ENCODE measurements at regions not wholly inside any gene's neighbourhood (a gene's known extent, or its start where the extent isn't known, plus 50 kb on each side); places are given as distances from the start of the nearest gene placed in this dataset.

- H3K4me3 ChIP-seq: no peak overlapping the region
- no peaks in the 10 kb centered on the region for H3K9me3 ChIP-seq
- TF ChIP-seq POLR2AphosphoS5 (IDR thresholded peaks at IDR 0.05): no peak
- no peak for TF ChIP-seq CTCF (IDR thresholded peaks at IDR 0.05)
- TF ChIP-seq EP300 (IDR thresholded peaks at IDR 0.05): no peak
- TF ChIP-seq POLR2A (IDR thresholded peaks at IDR 0.05; ENCODE audit: low read depth): no peak
- no peaks in the 10 kb centered on the region for H3K27me3 ChIP-seq
- WGBS: 65% methylated on average over 1 of the region's 1 CpG
- H3K27ac ChIP-seq (replicated peaks in 1 of 4): no peak overlapping the region
- DNase-seq (ENCODE audit: extremely low spot score): no peak
- H3K4me1 ChIP-seq: peaks cover 0 to 5% (median 0%) of the 10 kb centered on the region in 4 donors
- intact Hi-C loops (cut with DNase I): no loop called here
- no peaks in the 10 kb centered on the region for H3K36me3 ChIP-seq
These were observed 261.3 kb upstream of the ESRRG start for GRCh38 chr1:216984536-216984935.

- no peak overlapping the region for H3K4me3 ChIP-seq
- no peak for TF ChIP-seq EP300 (IDR thresholded peaks at IDR 0.05)
- no peak for TF ChIP-seq POLR2AphosphoS5 (IDR thresholded peaks at IDR 0.05)
- no peak for TF ChIP-seq CTCF (IDR thresholded peaks at IDR 0.05)
- TF ChIP-seq POLR2A (IDR thresholded peaks at IDR 0.05; ENCODE audit: low read depth): no peak
- 70% methylated on average over 6 of the region's 6 CpGs for WGBS
- no peak for DNase-seq (ENCODE audit: extremely low spot score)
- H3K36me3 ChIP-seq: no peaks in the 10 kb centered on the region
- H3K27me3 ChIP-seq: no peaks in the 10 kb centered on the region
- no peak overlapping the region for H3K27ac ChIP-seq (replicated peaks in 1 of 4)
- H3K4me1 ChIP-seq: peaks cover 0 to 5% (median 0%) of the 10 kb centered on the region in 4 donors
- no peaks in the 10 kb centered on the region for H3K9me3 ChIP-seq
- intact Hi-C loops (cut with DNase I): no loop called here
These were observed 260.6 kb upstream of the ESRRG start for GRCh38 chr1:216983823-216984222.

- no peaks in the 10 kb centered on the region for H3K36me3 ChIP-seq
- no peak overlapping the region for H3K4me3 ChIP-seq
- H3K9me3 ChIP-seq: no peaks in the 10 kb centered on the region
- intact Hi-C loops (cut with DNase I): no loop called here
- 61% methylated on average over 3 of the region's 3 CpGs for WGBS
- DNase-seq (ENCODE audit: extremely low spot score): no peak
- peaks cover 0 to 4% (median 0%) of the 10 kb centered on the region in 4 donors for H3K4me1 ChIP-seq
- H3K27ac ChIP-seq (replicated peaks in 1 of 4): no peak overlapping the region
- H3K27me3 ChIP-seq: no peaks in the 10 kb centered on the region
- no peak for TF ChIP-seq POLR2A (IDR thresholded peaks at IDR 0.05; ENCODE audit: low read depth)
- TF ChIP-seq EP300 (IDR thresholded peaks at IDR 0.05): no peak
These were observed 238.3 kb upstream of the ESRRG start for GRCh38 chr1:216961516-216961915.

DNA sequence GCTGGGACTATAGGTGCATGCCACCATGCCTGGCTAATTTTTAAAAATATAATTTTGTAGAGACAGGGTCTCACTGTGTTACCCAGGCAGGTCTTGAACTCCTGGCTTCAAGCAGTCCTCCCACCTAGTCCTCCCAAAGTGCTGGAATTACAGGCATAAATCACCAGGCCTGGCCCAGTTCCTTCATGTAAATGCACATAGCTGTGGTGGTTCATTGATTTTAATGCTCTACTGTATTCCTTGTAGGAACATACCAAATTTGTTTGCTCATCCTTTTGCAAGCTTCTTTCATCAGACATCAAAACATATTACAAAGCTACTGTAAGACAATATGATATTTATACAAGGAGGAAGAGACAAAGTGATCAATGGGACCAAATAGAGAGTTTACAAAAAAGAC is 237.5 kb upstream of the ESRRG start:
- Histone ChIP-seq H3K9me3 (no peaks in the 10 kb centered on the region), H3K27ac (replicated peaks in 1 of 4) (no peak overlapping the region), H3K27me3 (no peaks in the 10 kb centered on the region), H3K4me1 (peaks cover 0 to 4% (median 0%) of the 10 kb centered on the region in 4 donors), H3K36me3 (no peaks in the 10 kb centered on the region), H3K4me3 (no peak overlapping the region)
- intact Hi-C loops (cut with DNase I): no loop called here
- TF ChIP-seq POLR2A (IDR thresholded peaks at IDR 0.05; ENCODE audit: low read depth) (no peak), POLR2AphosphoS5 (IDR thresholded peaks at IDR 0.05) (no peak), CTCF (IDR thresholded peaks at IDR 0.05) (no peak), EP300 (IDR thresholded peaks at IDR 0.05) (no peak)
- DNase-seq (ENCODE audit: extremely low spot score): no peak

DNA sequence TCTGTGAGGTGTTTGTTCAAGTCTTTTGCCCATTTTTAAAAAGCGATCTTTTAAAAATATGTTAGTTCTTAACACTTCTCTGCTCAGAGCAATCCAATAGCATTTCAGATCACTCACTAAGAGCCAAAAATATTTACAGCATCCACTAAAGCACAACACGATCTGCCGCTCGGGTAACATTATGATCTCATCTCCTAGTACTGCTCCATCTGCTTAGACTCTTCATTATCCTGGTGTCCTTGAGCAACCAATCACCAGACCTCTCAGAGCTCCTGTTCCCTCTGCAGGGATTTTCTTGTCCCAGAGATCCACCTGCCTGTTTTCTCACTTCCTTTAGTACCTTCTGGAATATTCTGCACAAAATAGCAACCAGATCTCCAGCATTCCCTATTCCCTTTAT is 235.3 kb upstream of the ESRRG start:
- no peaks in the 10 kb centered on the region for H3K36me3 ChIP-seq
- no peak overlapping the region for H3K27ac ChIP-seq (replicated peaks in 1 of 4)
- H3K4me3 ChIP-seq: no peak overlapping the region
- H3K27me3 ChIP-seq: no peaks in the 10 kb centered on the region
- intact Hi-C loops (cut with DNase I): no loop called here
- no peak for TF ChIP-seq POLR2AphosphoS5 (IDR thresholded peaks at IDR 0.05)
- no peak for TF ChIP-seq EP300 (IDR thresholded peaks at IDR 0.05)
- no peak for TF ChIP-seq CTCF (IDR thresholded peaks at IDR 0.05)
- no peak for TF ChIP-seq POLR2A (IDR thresholded peaks at IDR 0.05; ENCODE audit: low read depth)
- DNase-seq (ENCODE audit: extremely low spot score): no peak
- peaks cover 0 to 4% (median 0%) of the 10 kb centered on the region in 4 donors for H3K4me1 ChIP-seq
- no peaks in the 10 kb centered on the region for H3K9me3 ChIP-seq
- 78% methylated on average over 4 of the region's 4 CpGs for WGBS
